ENCODE measurements at regions not wholly inside any gene's neighbourhood (a gene's known extent, or its start where the extent isn't known, plus 50 kb on each side); places are given as distances from the start of the nearest gene placed in this dataset.

DNA sequence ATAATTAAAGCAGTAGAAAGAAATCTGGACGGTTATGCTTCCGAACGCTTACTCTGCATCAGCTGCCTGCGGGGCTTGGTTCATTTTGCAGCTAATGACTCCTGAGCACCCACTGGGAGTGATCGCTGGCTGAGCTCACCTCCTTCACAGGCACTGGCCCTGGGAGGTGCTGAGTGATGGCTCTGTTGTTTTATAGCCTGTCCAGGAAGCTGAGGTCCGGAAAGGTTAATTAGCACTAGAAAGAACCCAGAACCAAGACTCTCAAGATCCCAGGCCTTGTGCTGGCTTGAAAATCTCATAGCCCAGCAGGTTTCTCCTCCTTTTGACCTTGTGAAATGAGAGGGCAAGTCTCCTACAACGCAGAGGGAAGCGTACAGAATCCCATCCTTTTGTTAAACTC lies 226.2 kb downstream of the AJAP1 start:
- H3K4me1 ChIP-seq (ENCODE audit: control insufficient read depth, insufficient read depth, low read length): 0 out of 2 replicates have a peak, but pooled peaks cover 7% of the 10 kb centered on the region
- H3K9ac ChIP-seq (ENCODE audit: low read depth, low read length): no peak overlapping the region
- no peak overlapping the region for H3K4me3 ChIP-seq (ENCODE audit: low read depth, low read length)
- no peaks in the 10 kb centered on the region for H3K27me3 ChIP-seq (ENCODE audit: control insufficient read depth, insufficient read depth, low read length)
- no peaks in the 10 kb centered on the region for H3K9me3 ChIP-seq (ENCODE audit: control insufficient read depth, insufficient read depth, low read length)
- no peaks in the 10 kb centered on the region for H3K36me3 ChIP-seq (ENCODE audit: control insufficient read depth, insufficient read depth, low read length)
- H3K27ac ChIP-seq (ENCODE audit: low read depth, low read length): no peak overlapping the region

DNA sequence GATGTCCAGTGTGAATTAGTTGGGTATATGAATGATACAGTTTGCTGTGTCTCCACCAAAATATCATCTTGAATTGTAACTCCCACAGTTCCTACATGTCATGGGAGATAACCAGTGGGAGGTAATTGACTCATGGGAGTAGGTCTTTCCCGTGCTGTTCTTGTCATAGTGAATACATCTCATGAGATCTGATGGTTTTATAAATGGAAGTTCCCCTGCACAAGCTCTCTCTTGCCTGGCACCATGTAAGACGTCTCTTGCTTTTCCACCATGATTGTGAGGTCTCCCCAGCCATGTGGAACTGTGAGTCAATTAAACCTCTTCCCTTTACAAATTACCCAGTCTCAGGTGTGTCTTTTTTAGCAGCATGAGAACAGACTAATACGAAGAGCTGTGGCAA lies 223.0 kb downstream of the AJAP1 start:
- H3K4me1 ChIP-seq (ENCODE audit: control insufficient read depth, insufficient read depth, low read length): 0 out of 2 replicates have a peak, but pooled peaks cover 7% of the 10 kb centered on the region
- no peaks in the 10 kb centered on the region for H3K36me3 ChIP-seq (ENCODE audit: control insufficient read depth, insufficient read depth, low read length)
- no peak overlapping the region for H3K27ac ChIP-seq (ENCODE audit: low read depth, low read length)
- H3K4me3 ChIP-seq (ENCODE audit: low read depth, low read length): no peak overlapping the region
- H3K9me3 ChIP-seq (ENCODE audit: control insufficient read depth, insufficient read depth, low read length): no peaks in the 10 kb centered on the region
- no peaks in the 10 kb centered on the region for H3K27me3 ChIP-seq (ENCODE audit: control insufficient read depth, insufficient read depth, low read length)
- H3K9ac ChIP-seq (ENCODE audit: low read depth, low read length): no peak overlapping the region

DNA sequence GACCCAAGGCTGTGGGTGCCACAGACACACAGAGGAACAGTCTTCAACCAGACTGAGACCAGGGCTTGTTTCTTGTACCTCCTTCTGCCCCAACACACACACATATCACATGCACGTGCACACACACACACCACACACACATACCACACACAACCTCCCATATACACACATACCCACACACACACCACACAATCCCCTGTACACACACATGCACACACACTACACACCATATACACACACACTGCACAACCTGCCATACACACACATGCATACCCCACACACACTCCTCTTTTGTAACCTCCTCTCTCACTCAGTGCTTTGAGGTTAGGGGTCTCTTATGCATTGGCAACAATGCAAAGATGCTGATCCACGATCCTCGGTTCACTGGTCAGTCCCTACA lies 217.0 kb downstream of the AJAP1 start:
- H3K4me1 ChIP-seq (ENCODE audit: control insufficient read depth, insufficient read depth, low read length): no peaks in the 10 kb centered on the region
- H3K4me3 ChIP-seq (ENCODE audit: low read depth, low read length): no peak overlapping the region
- H3K27ac ChIP-seq (ENCODE audit: low read depth, low read length): no peak overlapping the region

DNA sequence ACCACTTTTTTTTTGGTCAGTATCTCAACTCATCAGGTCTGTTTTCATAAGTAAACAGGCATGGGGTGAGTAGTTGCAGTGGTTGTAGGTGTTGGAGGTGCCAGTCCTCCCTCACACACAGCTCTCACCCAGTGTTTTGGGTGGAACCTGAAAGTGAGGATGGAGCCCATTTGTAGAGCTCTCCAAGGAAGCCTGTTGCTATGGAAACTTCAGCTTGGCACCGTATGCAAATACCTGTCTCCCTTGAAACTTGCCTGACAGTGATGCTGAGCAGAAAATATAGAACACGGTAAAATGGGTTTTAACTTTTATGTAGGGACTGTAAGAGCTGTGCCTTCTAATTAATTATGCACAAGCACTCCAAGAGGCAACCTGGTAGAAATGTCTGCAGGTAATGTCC lies 214.1 kb downstream of the AJAP1 start:
- Histone ChIP-seq H3K9ac (ENCODE audit: low read depth, low read length) (no peak overlapping the region), H3K4me3 (ENCODE audit: low read depth, low read length) (no peak overlapping the region), H3K27me3 (ENCODE audit: control insufficient read depth, insufficient read depth, low read length) (no peaks in the 10 kb centered on the region), H3K9me3 (ENCODE audit: control insufficient read depth, insufficient read depth, low read length) (peaks cover 15% of the 10 kb centered on the region), H3K4me1 (ENCODE audit: control insufficient read depth, insufficient read depth, low read length) (no peaks in the 10 kb centered on the region), H3K36me3 (ENCODE audit: control insufficient read depth, insufficient read depth, low read length) (no peaks in the 10 kb centered on the region), H3K27ac (ENCODE audit: low read depth, low read length) (no peak overlapping the region)

More for the DNA sequence above, 217.0 kb downstream of the AJAP1 start:
- Histone ChIP-seq H3K9ac (ENCODE audit: low read depth, low read length) (no peak overlapping the region), H3K9me3 (ENCODE audit: control insufficient read depth, insufficient read depth, low read length) (peaks cover 15% of the 10 kb centered on the region), H3K36me3 (ENCODE audit: control insufficient read depth, insufficient read depth, low read length) (no peaks in the 10 kb centered on the region), H3K27me3 (ENCODE audit: control insufficient read depth, insufficient read depth, low read length) (no peaks in the 10 kb centered on the region)

DNA sequence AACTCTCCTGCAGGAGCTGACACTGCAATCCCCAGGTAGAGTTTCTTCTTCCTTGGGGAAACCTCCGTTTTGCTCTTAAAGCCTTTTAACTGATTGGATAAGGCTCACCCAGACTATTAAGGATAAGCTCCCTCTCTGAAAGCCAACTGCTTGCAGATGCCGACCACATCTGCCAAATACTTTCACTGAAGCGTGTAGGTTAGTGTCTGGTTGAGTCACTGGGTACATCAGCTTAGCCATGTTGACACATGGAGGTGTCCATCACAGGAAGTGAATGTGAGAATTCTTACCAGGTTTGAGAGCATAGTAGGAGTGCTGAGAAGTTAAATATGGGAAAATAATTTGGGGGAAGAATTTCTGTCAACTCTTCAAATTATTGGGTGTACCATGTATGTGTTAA lies 202.0 kb downstream of the AJAP1 start:
- H3K27me3 ChIP-seq (ENCODE audit: control insufficient read depth, insufficient read depth, low read length): no peaks in the 10 kb centered on the region

DNA sequence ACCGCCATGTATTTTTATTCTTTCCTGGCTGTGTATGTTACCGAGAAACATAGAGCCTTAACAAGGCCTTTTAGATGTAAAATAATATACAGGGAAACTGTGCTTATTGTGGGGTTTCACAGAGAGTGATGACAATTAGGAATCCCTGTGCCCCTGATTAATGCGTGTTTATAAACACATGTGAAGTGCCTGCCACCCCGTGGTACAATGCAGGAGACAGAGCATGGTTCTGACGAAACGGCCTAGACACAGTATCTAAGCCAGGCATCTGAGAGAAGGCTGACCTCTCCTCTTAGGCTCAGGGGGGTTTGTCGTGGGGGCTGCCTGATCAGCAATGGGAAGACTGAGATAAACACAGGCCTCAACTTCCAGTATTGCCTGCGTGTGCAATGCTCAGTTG lies 200.0 kb downstream of the AJAP1 start:
- no peaks in the 10 kb centered on the region for H3K4me1 ChIP-seq (ENCODE audit: control insufficient read depth, insufficient read depth, low read length)

More for the DNA sequence above, 202.0 kb downstream of the AJAP1 start:
- H3K4me1 ChIP-seq (ENCODE audit: control insufficient read depth, insufficient read depth, low read length): no peaks in the 10 kb centered on the region
- no peak overlapping the region for H3K9ac ChIP-seq (ENCODE audit: low read depth, low read length)
- peaks cover 7% of the 10 kb centered on the region for H3K9me3 ChIP-seq (ENCODE audit: control insufficient read depth, insufficient read depth, low read length)
- no peak overlapping the region for H3K4me3 ChIP-seq (ENCODE audit: low read depth, low read length)
- H3K27ac ChIP-seq (ENCODE audit: low read depth, low read length): no peak overlapping the region
- H3K36me3 ChIP-seq (ENCODE audit: control insufficient read depth, insufficient read depth, low read length): no peaks in the 10 kb centered on the region

DNA sequence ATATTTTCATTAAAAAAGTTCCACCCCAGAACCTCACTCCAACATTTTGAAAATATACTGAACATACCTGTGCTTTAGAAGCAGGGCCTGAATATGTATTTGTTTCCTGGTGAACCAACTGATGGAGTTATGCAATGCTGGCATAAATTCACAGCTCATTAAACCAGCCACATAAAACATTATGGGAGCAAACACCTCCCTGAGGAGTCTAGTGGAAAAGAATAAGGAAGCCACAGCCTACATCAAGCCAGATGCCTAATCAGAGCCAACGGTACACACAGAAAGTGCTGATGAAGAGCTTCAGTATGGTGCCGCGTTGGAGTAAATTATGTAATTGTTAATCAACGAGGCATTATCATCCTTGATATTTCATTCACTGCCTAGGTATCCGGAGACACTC lies 199.5 kb downstream of the AJAP1 start:
- Histone ChIP-seq H3K4me3 (ENCODE audit: low read depth, low read length) (no peak overlapping the region), H3K36me3 (ENCODE audit: control insufficient read depth, insufficient read depth, low read length) (no peaks in the 10 kb centered on the region), H3K27ac (ENCODE audit: low read depth, low read length) (no peak overlapping the region), H3K9ac (ENCODE audit: low read depth, low read length) (no peak overlapping the region), H3K9me3 (ENCODE audit: control insufficient read depth, insufficient read depth, low read length) (peaks cover 17% of the 10 kb centered on the region), H3K27me3 (ENCODE audit: control insufficient read depth, insufficient read depth, low read length) (no peaks in the 10 kb centered on the region), H3K4me1 (ENCODE audit: control insufficient read depth, insufficient read depth, low read length) (no peaks in the 10 kb centered on the region)

More for the DNA sequence above, 200.0 kb downstream of the AJAP1 start:
- no peaks in the 10 kb centered on the region for H3K36me3 ChIP-seq (ENCODE audit: control insufficient read depth, insufficient read depth, low read length)
- no peak overlapping the region for H3K9ac ChIP-seq (ENCODE audit: low read depth, low read length)
- peaks cover 17% of the 10 kb centered on the region for H3K9me3 ChIP-seq (ENCODE audit: control insufficient read depth, insufficient read depth, low read length)
- no peak overlapping the region for H3K4me3 ChIP-seq (ENCODE audit: low read depth, low read length)
- H3K27ac ChIP-seq (ENCODE audit: low read depth, low read length): no peak overlapping the region
- no peaks in the 10 kb centered on the region for H3K27me3 ChIP-seq (ENCODE audit: control insufficient read depth, insufficient read depth, low read length)

DNA sequence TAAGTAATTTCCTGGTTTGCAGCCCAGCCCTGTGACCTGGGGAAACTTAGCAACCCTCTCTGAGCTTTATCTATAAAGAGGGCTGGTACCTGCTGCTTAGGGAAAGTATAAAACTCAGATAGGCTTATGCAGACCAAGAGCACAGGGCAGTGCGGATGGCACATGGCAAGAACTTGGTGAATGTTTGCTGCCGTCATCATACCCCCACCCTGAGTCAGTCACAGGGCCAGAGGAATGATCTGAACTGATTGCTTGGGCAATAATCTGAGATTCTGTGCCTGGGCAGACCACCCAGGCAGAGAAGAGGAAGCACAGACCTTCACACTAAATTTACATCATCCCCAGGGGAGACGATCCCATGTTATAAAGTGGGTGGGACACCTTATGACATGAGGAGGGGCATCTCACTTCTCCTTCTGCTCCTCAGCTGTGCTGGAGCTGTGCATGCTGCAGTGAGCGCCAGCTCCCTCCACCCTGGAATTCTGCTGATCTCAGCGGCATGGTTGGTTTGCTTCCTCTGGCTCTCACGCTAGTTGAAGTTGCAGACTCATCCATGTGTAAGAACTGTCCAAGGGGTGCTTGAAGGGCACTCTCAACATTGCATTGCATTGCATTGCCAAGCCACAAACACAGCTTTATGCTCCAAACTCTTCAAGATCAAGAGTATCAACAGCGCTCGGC lies 197.1 kb downstream of the AJAP1 start:
- Histone ChIP-seq H3K27ac (ENCODE audit: low read depth, low read length) (no peak overlapping the region), H3K4me1 (ENCODE audit: control insufficient read depth, insufficient read depth, low read length) (peaks cover 10% of the 10 kb centered on the region), H3K27me3 (ENCODE audit: control insufficient read depth, insufficient read depth, low read length) (no peaks in the 10 kb centered on the region), H3K4me3 (ENCODE audit: low read depth, low read length) (no peak overlapping the region), H3K36me3 (ENCODE audit: control insufficient read depth, insufficient read depth, low read length) (no peaks in the 10 kb centered on the region), H3K9me3 (ENCODE audit: control insufficient read depth, insufficient read depth, low read length) (peaks cover 10% of the 10 kb centered on the region; the same call in 1 of the 2 replicates), H3K9ac (ENCODE audit: low read depth, low read length) (no peak overlapping the region)

DNA sequence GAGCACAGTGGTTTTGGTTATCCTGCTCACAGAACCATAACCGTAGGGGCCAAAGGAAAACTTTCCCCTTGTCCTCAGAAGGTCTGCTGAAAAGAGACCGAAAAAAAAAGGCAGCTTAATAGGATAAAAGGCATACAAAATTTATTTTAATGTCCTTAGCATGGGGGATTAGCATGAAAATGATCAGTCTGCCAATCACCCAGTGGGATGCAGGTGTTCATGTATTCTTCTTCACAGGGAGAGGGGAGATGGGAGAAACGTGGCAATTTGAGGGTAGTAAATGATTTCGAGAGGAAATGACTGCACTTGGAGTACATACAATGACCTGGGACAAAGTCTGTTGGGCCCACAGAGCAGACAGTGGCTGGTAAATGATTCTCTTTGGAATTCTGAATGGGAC lies 194.0 kb downstream of the AJAP1 start:
- H3K27me3 ChIP-seq (ENCODE audit: control insufficient read depth, insufficient read depth, low read length): no peaks in the 10 kb centered on the region

DNA sequence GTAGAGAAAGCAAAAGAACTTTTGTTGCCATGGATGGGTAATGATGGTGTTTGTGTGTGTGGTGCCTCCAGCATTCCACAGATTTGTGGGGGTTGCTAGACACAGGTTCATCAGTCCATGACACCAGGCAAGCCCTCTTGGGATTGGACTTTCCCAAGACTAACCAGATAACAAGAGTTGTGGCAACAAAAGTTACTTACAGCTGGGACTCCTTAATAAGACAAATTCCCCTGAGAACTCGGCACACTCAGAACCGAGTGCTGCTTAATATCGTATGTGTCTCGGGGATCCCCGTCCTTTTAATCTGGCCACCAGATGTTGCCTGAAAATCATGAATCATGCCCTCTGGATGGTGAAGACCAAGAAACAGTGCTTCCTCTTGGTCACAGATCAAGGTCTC lies 193.3 kb downstream of the AJAP1 start:
- Histone ChIP-seq H3K9ac (ENCODE audit: low read depth, low read length) (no peak overlapping the region), H3K4me1 (ENCODE audit: control insufficient read depth, insufficient read depth, low read length) (peaks cover 10% of the 10 kb centered on the region), H3K4me3 (ENCODE audit: low read depth, low read length) (no peak overlapping the region), H3K27me3 (ENCODE audit: control insufficient read depth, insufficient read depth, low read length) (no peaks in the 10 kb centered on the region), H3K36me3 (ENCODE audit: control insufficient read depth, insufficient read depth, low read length) (no peaks in the 10 kb centered on the region), H3K9me3 (ENCODE audit: control insufficient read depth, insufficient read depth, low read length) (peaks cover 10% of the 10 kb centered on the region; the same call in 1 of the 2 replicates), H3K27ac (ENCODE audit: low read depth, low read length) (no peak overlapping the region)

More for the DNA sequence above, 194.0 kb downstream of the AJAP1 start:
- Histone ChIP-seq H3K9ac (ENCODE audit: low read depth, low read length) (no peak overlapping the region), H3K36me3 (ENCODE audit: control insufficient read depth, insufficient read depth, low read length) (no peaks in the 10 kb centered on the region), H3K4me3 (ENCODE audit: low read depth, low read length) (no peak overlapping the region), H3K9me3 (ENCODE audit: control insufficient read depth, insufficient read depth, low read length) (peaks cover 10% of the 10 kb centered on the region; the same call in 1 of the 2 replicates), H3K4me1 (ENCODE audit: control insufficient read depth, insufficient read depth, low read length) (peaks cover 10% of the 10 kb centered on the region), H3K27ac (ENCODE audit: low read depth, low read length) (peak overlapping the region; percentile 21)

Measured in HUES48 (cell line).